HG03520 (cell line): ENCODE measurements at regions not wholly inside any gene's neighbourhood (a gene's known extent, or its start where the extent isn't known, plus 50 kb on each side); places are given as distances from the start of the nearest gene placed in this dataset.

ENCODE experiments used
- ATAC-seq: cut with Tn5 transposase; IDR thresholded peaks from one replicate; pipeline ENCODE4 v1.9.1; 2021; ENCODE audit warnings: mild to moderate bottlenecking, moderate library complexity; ENCODE audit not compliant: unreplicated experiment

GRCh38 chr1:80417671-80418070, 1383.1 kb upstream of the ADGRL2 start:
- ATAC-seq, result no peak

GRCh38 chr1:80413969-80414368, 1386.8 kb upstream of the ADGRL2 start:
- no peak for ATAC-seq

- ATAC-seq, result no peak
Measured at GRCh38 chr1:80410233-80410632, 1390.5 kb upstream of the ADGRL2 start.

GRCh38 chr1:80403471-80403893, 1397.0 kb upstream of the ADGRL4 start:
- ATAC-seq, result no peak

GRCh38 chr1:80402625-80403024, 1396.1 kb upstream of the ADGRL4 start:
- no peak for ATAC-seq

GRCh38 chr1:80401757-80402156, 1395.2 kb upstream of the ADGRL4 start:
- no peak for ATAC-seq

GRCh38 chr1:80392529-80392928, 1386.0 kb upstream of the ADGRL4 start:
- no peak for ATAC-seq

- ATAC-seq, result no peak
Measured at GRCh38 chr1:80385650-80386049, 1379.1 kb upstream of the ADGRL4 start.

GRCh38 chr1:80384959-80385358, 1378.4 kb upstream of the ADGRL4 start:
- ATAC-seq, result no peak

GRCh38 chr1:80384083-80384830, 1377.7 kb upstream of the ADGRL4 start:
- ATAC-seq, result no peak

- ATAC-seq, result no peak
Measured at GRCh38 chr1:80375662-80376061, 1369.1 kb upstream of the ADGRL4 start.

- no peak for ATAC-seq
Measured at GRCh38 chr1:80375109-80375508, 1368.6 kb upstream of the ADGRL4 start.

GRCh38 chr1:80369780-80370179, 1363.2 kb upstream of the ADGRL4 start:
- ATAC-seq, result no peak

- ATAC-seq, result no peak
Measured at GRCh38 chr1:80367058-80367457, 1360.5 kb upstream of the ADGRL4 start.

GRCh38 chr1:80365359-80366021, 1359.0 kb upstream of the ADGRL4 start:
- no peak for ATAC-seq

- no peak for ATAC-seq
Measured at GRCh38 chr1:80363689-80364475, 1357.4 kb upstream of the ADGRL4 start.

GRCh38 chr1:80359666-80360065, 1353.1 kb upstream of the ADGRL4 start:
- ATAC-seq, result no peak

GRCh38 chr1:80349218-80349617, 1342.7 kb upstream of the ADGRL4 start:
- ATAC-seq, result no peak

GRCh38 chr1:80341021-80341420, 1334.5 kb upstream of the ADGRL4 start:
- ATAC-seq, result no peak

GRCh38 chr1:80318108-80318507, 1311.6 kb upstream of the ADGRL4 start:
- ATAC-seq, result no peak

GRCh38 chr1:80310703-80311245, 1304.2 kb upstream of the ADGRL4 start:
- ATAC-seq, result no peak
